Hepatocyte (in vitro differentiated cells): ENCODE measurements at regions not wholly inside any gene's neighbourhood (a gene's known extent, or its start where the extent isn't known, plus 50 kb on each side); places are given as distances from the start of the nearest gene placed in this dataset.

Source experiments
- DNase-seq: peaks from one replicate; pipeline ENCODE4 v3.0.0-alpha.2; 2016; ENCODE audit warnings: low spot score
- H2AFZ ChIP-seq: fragments of 200-600 bp; sonication (generic); 2 replicates; pipeline ENCODE4 v1.6.0; 2016; ENCODE audit warnings: antibody characterized with exemption, mild to moderate bottlenecking
- H3K27ac ChIP-seq: fragments of 200-600 bp; sonication (generic); 2 replicates; pipeline ENCODE4 v1.5.1; 2016; ENCODE audit warnings: mild to moderate bottlenecking
- H3K27me3 ChIP-seq: fragments of 200-600 bp; sonication (generic); 2 replicates; pipeline ENCODE4 v1.6.1; 2016
- H3K36me3 ChIP-seq: fragments of 200-600 bp; sonication (generic); replicated peaks from 2 replicates; pipeline ENCODE4 v1.5.1; 2016; ENCODE audit warnings: low read depth; ENCODE audit not compliant: insufficient read depth
- H3K4me1 ChIP-seq: fragments of 200-600 bp; sonication (generic); 2 replicates; pipeline ENCODE4 v1.5.1; 2016; ENCODE audit warnings: mild to moderate bottlenecking, moderate library complexity; ENCODE audit not compliant: insufficient read depth
- H3K4me2 ChIP-seq: fragments of 200-600 bp; sonication (generic); 2 replicates; pipeline ENCODE4 v1.6.0; 2016
- H3K4me3 ChIP-seq: fragments of 200-600 bp; sonication (generic); 2 replicates; pipeline ENCODE4 v1.5.1; 2016; ENCODE audit warnings: mild to moderate bottlenecking
- H3K79me2 ChIP-seq: fragments of 200-600 bp; sonication (generic); 2 replicates; pipeline ENCODE4 v1.6.0; 2017; ENCODE audit warnings: mild to moderate bottlenecking
- H3K9me2 ChIP-seq: fragments of 200-600 bp; sonication (generic); replicated peaks from 2 replicates; pipeline ENCODE4 v1.6.0; 2017; ENCODE audit warnings: mild to moderate bottlenecking; ENCODE audit not compliant: insufficient read depth
- H3K9me3 ChIP-seq: fragments of 200-600 bp; sonication (generic); 2 replicates; pipeline ENCODE4 v1.5.1; 2016; ENCODE audit warnings: low read depth, mild to moderate bottlenecking
- H4K20me1 ChIP-seq: fragments of 200-600 bp; sonication (generic); 2 replicates; pipeline ENCODE4 v1.6.0; 2016; ENCODE audit warnings: mild to moderate bottlenecking; ENCODE audit not compliant: insufficient read depth, poor library complexity, severe bottlenecking
- CTCF ChIP-seq: fragments of 200-600 bp; sonication (generic); IDR thresholded peaks from 2 replicates; pipeline ENCODE4 v1.5.1; 2016; ENCODE audit warnings: antibody characterized with exemption, mild to moderate bottlenecking; ENCODE audit not compliant: poor library complexity
- EZH2 ChIP-seq: fragments of 200-600 bp; sonication (generic); IDR thresholded peaks from 2 replicates; pipeline ENCODE4 v1.6.1; 2016; ENCODE audit warnings: antibody characterized with exemption, mild to moderate bottlenecking, borderline replicate concordance
- EZH2phosphoT487 ChIP-seq: fragments of 200-600 bp; sonication (generic); IDR thresholded peaks from one replicate; pipeline ENCODE4 v1.6.1; 2018; ENCODE audit warnings: antibody characterized with exemption, mild to moderate bottlenecking, low read depth, moderate library complexity; ENCODE audit not compliant: unreplicated experiment, severe bottlenecking
- WGBS: methylation state at CpG from one replicate; pipeline ENCODE4 v1.1.6; 2016; ENCODE audit warnings: low lambda C conversion rate; ENCODE audit errors: missing lambda C conversion rate; 5-methylcytosine and 5-hydroxymethylcytosine counted together

GRCh38 chr4:38396091-38396490 lies 267.9 kb upstream of the KLF3 start:
- 93% methylated on average over 3 of the region's 3 CpGs for whole genome bisulfite sequencing
- H3K36me3 ChIP-seq = no peaks in the 10 kb centered on the region
- H3K4me3 ChIP-seq = no peak overlapping the region
- H4K20me1 ChIP-seq = no peaks in the 10 kb centered on the region
- no peak for DNase-seq
- no peak for TF ChIP-seq EZH2
- TF ChIP-seq CTCF = no peak
- no peak for TF ChIP-seq EZH2phosphoT487
- no peak overlapping the region for H3K27ac ChIP-seq
- no peaks in the 10 kb centered on the region for H3K79me2 ChIP-seq
- no peaks in the 10 kb centered on the region for H3K27me3 ChIP-seq
- H3K4me2 ChIP-seq = no peak overlapping the region
- no peak overlapping the region for H2AFZ ChIP-seq
- peaks cover 7% of the 10 kb centered on the region for H3K4me1 ChIP-seq
- H3K9me3 ChIP-seq = no peaks in the 10 kb centered on the region
- no peaks in the 10 kb centered on the region for H3K9me2 ChIP-seq

- no peak overlapping the region for H3K4me3 ChIP-seq
- H3K4me2 ChIP-seq = no peak overlapping the region
- no peaks in the 10 kb centered on the region for H3K27me3 ChIP-seq
- 39% methylated on average over 4 of the region's 4 CpGs for WGBS
- no peaks in the 10 kb centered on the region for H3K9me2 ChIP-seq
- H2AFZ ChIP-seq = no peak overlapping the region
- no peaks in the 10 kb centered on the region for H4K20me1 ChIP-seq
- TF ChIP-seq EZH2 (no peak), EZH2phosphoT487 (no peak), CTCF (no peak)
- no peaks in the 10 kb centered on the region for H3K79me2 ChIP-seq
- no peak overlapping the region for H3K27ac ChIP-seq
- peaks cover 7% of the 10 kb centered on the region for H3K4me1 ChIP-seq
- no peaks in the 10 kb centered on the region for H3K36me3 ChIP-seq
- H3K9me3 ChIP-seq = no peaks in the 10 kb centered on the region
- no peak for DNase-seq
These were observed 267.0 kb upstream of the KLF3 start for GRCh38 chr4:38396845-38397547.

GRCh38 chr4:38400946-38401345 lies 263.1 kb upstream of the KLF3 start:
- Histone ChIP-seq H3K4me2 (no peak overlapping the region), H3K4me3 (no peak overlapping the region), H4K20me1 (no peaks in the 10 kb centered on the region), H2AFZ (no peak overlapping the region), H3K27me3 (no peaks in the 10 kb centered on the region), H3K9me2 (no peaks in the 10 kb centered on the region), H3K9me3 (no peaks in the 10 kb centered on the region), H3K4me1 (peaks cover 7% of the 10 kb centered on the region), H3K27ac (no peak overlapping the region), H3K36me3 (no peaks in the 10 kb centered on the region), H3K79me2 (no peaks in the 10 kb centered on the region)
- 92% methylated on average over 3 of the region's 3 CpGs for WGBS
- DNase-seq = no peak
- no peak for TF ChIP-seq EZH2phosphoT487
- no peak for TF ChIP-seq CTCF
- no peak for TF ChIP-seq EZH2
